Hepatocyte (in vitro differentiated cells): ENCODE measurements at regions not wholly inside any gene's neighbourhood (a gene's known extent, or its start where the extent isn't known, plus 50 kb on each side); places are given as distances from the start of the nearest gene placed in this dataset.

Source experiments
- EZH2 ChIP-seq: fragments of 200-600 bp; sonication (generic); IDR thresholded peaks from 2 replicates; pipeline ENCODE4 v1.6.1; 2016; ENCODE audit warnings: antibody characterized with exemption, mild to moderate bottlenecking, borderline replicate concordance
- TF ChIP-seq, protein P1 (sequence below): fragments of 200-600 bp; sonication (generic); IDR thresholded peaks from 2 replicates; pipeline ENCODE4 v1.5.1; 2016; ENCODE audit warnings: antibody characterized with exemption, mild to moderate bottlenecking; ENCODE audit not compliant: poor library complexity

DNA sequence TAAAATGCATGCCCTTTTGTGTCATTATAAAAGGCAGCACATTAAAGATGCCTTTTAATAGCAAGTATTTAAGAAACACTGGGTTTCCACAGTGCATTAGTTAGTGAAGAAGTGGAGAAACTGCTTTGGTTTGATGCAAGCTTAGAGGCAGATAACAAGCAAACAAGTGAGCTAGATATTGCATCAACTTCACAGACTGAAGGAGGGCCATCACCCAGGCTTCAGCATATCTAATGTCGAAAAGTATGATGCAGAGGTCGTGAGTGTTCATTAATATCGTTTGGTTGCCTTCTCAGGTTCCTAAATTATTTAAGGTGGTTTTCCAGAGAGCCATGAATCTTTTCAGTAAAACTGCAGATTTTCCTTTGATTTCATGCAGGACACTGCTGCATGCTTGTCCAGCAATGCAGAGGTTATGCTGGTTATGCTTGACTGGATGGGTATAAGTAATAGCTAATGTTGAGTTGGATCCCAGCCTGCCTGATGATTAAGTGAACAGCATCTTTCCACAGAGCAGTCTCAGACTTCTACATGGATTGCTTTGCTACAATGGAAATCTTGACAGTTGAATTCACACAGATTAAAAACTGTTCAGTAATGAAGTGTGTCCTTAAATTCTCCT lies 69.7 kb upstream of the IPO9 start:
- TF ChIP-seq, protein P1, sequence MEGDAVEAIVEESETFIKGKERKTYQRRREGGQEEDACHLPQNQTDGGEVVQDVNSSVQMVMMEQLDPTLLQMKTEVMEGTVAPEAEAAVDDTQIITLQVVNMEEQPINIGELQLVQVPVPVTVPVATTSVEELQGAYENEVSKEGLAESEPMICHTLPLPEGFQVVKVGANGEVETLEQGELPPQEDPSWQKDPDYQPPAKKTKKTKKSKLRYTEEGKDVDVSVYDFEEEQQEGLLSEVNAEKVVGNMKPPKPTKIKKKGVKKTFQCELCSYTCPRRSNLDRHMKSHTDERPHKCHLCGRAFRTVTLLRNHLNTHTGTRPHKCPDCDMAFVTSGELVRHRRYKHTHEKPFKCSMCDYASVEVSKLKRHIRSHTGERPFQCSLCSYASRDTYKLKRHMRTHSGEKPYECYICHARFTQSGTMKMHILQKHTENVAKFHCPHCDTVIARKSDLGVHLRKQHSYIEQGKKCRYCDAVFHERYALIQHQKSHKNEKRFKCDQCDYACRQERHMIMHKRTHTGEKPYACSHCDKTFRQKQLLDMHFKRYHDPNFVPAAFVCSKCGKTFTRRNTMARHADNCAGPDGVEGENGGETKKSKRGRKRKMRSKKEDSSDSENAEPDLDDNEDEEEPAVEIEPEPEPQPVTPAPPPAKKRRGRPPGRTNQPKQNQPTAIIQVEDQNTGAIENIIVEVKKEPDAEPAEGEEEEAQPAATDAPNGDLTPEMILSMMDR = no peak
- TF ChIP-seq EZH2 = no peak
